ENCODE measurements at regions not wholly inside any gene's neighbourhood (a gene's known extent, or its start where the extent isn't known, plus 50 kb on each side); places are given as distances from the start of the nearest gene placed in this dataset.

GRCh38 chr2:56674084-56674483 is 490.3 kb downstream of the CCDC85A start:
- Histone ChIP-seq H3K9me3 (ENCODE audit: control insufficient read depth in 2 of 3, insufficient read depth in 1 of 3, low read length in 3 of 3) (peaks cover 0 to 14% (median 9%) of the 10 kb centered on the region in 3 donors), H3K9ac (ENCODE audit: low read length in 3 of 3) (no peak overlapping the region), H3K4me1 (ENCODE audit: control insufficient read depth in 2 of 3, insufficient read depth in 2 of 3, low read depth in 1 of 3, low read length in 3 of 3) (no peaks in the 10 kb centered on the region), H3K27me3 (ENCODE audit: control insufficient read depth, insufficient read depth, low read length) (no peaks in the 10 kb centered on the region), H3K27ac (ENCODE audit: low read depth in 2 of 2, low read length in 2 of 2) (no peak overlapping the region), H3K36me3 (ENCODE audit: control insufficient read depth in 2 of 3, insufficient read depth in 3 of 3, low read length in 3 of 3) (no peaks in the 10 kb centered on the region), H3K4me3 (ENCODE audit: low read length in 3 of 3) (no peak overlapping the region)
- no peak for TF ChIP-seq CTCF (IDR thresholded peaks at IDR 0.05; ENCODE audit: borderline replicate concordance, extremely low read depth, insufficient read depth)
- intact Hi-C loops (cut with DNase I): no loop called here
- no peak for FAIRE-seq
- no peak for DNase-seq

DNA sequence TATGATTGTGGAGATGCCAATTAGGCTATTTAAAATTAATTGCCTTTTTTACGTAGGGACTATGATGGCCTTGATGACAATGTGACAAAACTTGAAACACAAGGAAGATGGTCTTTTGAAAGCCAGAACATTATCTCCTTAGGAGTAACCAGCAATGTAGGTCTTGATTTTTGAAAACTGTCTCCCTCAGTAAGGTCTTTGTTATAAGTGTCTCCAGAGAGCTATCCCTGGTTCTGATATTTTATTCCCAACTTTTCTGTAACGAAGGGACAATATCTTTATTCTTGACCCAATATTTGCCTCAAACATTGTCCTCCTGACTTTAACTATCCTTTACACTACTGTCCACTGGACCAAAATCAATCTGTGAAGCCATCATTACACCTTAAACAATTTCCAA is 493.2 kb downstream of the CCDC85A start:
- H3K36me3 ChIP-seq (ENCODE audit: control insufficient read depth in 2 of 3, insufficient read depth in 3 of 3, low read length in 3 of 3): no peaks in the 10 kb centered on the region
- FAIRE-seq: no peak
- no peak for DNase-seq
- no peak overlapping the region for H3K9ac ChIP-seq (ENCODE audit: low read length in 3 of 3)
- no peak overlapping the region for H3K4me3 ChIP-seq (ENCODE audit: low read length in 3 of 3)
- peaks cover 0 to 14% (median 9%) of the 10 kb centered on the region in 3 donors for H3K9me3 ChIP-seq (ENCODE audit: control insufficient read depth in 2 of 3, insufficient read depth in 1 of 3, low read length in 3 of 3)
- no peaks in the 10 kb centered on the region for H3K27me3 ChIP-seq (ENCODE audit: control insufficient read depth, insufficient read depth, low read length)
- intact Hi-C loops (cut with DNase I): no loop called here
- TF ChIP-seq CTCF (IDR thresholded peaks at IDR 0.05; ENCODE audit: borderline replicate concordance, extremely low read depth, insufficient read depth): no peak
- no peak overlapping the region for H3K27ac ChIP-seq (ENCODE audit: low read depth in 2 of 2, low read length in 2 of 2)
- no peaks in the 10 kb centered on the region for H3K4me1 ChIP-seq (ENCODE audit: control insufficient read depth in 2 of 3, insufficient read depth in 2 of 3, low read depth in 1 of 3, low read length in 3 of 3)

DNA sequence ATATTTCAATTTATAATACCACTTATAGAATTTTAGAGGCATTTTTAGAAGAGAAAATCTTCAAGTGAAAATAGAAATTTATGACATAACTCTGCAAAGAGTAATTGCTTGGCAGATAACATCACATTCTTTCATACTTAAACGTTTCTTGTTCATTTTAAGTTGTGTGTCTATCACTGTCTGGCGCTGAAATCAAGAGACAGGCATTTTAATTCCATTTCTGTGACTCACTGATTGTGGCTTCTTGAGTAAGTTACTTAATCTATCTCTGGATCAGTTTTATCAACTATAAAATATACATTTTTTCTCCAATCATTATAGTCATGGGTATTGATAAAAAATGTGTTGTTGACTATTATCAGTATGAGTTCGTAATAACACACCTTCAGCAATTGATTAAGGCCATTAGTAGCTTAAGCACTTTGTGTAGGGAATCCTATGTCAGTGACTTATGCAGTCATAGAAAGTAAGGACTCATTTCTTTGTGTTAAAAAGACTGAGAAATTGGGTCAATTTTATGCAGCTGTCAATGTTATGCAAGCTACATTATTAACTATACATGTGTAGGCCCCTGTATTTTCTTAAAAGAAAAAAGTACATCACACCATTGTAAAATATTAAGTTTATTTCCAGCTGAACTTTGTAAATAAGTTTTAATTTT is 497.3 kb downstream of the CCDC85A start:
- Histone ChIP-seq H3K4me1 (ENCODE audit: control insufficient read depth in 2 of 3, insufficient read depth in 2 of 3, low read depth in 1 of 3, low read length in 3 of 3) (no peaks in the 10 kb centered on the region), H3K9ac (ENCODE audit: low read length in 3 of 3) (no peak overlapping the region), H3K27me3 (ENCODE audit: control insufficient read depth, insufficient read depth, low read length) (no peaks in the 10 kb centered on the region), H3K27ac (ENCODE audit: low read depth in 2 of 2, low read length in 2 of 2) (no peak overlapping the region), H3K4me3 (ENCODE audit: low read length in 3 of 3) (no peak overlapping the region), H3K9me3 (ENCODE audit: control insufficient read depth in 2 of 3, insufficient read depth in 1 of 3, low read length in 3 of 3) (no peaks in the 10 kb centered on the region), H3K36me3 (ENCODE audit: control insufficient read depth in 2 of 3, insufficient read depth in 3 of 3, low read length in 3 of 3) (no peaks in the 10 kb centered on the region)
- intact Hi-C loops (cut with DNase I): no loop called here
- DNase-seq (no peak), FAIRE-seq (no peak)
- TF ChIP-seq CTCF (IDR thresholded peaks at IDR 0.05; ENCODE audit: borderline replicate concordance, extremely low read depth, insufficient read depth): no peak

Measured in kidney (tissue), 13 donors.